SK-N-SH treated with all-trans-retinoic acid at 6 μM for 48 hours (cell line): ENCODE measurements at regions not wholly inside any gene's neighbourhood (a gene's known extent, or its start where the extent isn't known, plus 50 kb on each side); places are given as distances from the start of the nearest gene placed in this dataset.
"Not testable (repeated sequence)": the region's sequence is repeated elsewhere in the genome, so short reads cannot be mapped to it uniquely, and the experiment has no call there.

Experiments used
- ATAC-seq: fragments of 200-7000 bp; cut with Tn5 transposase; 3 replicates; pipeline ENCODE4 v1.9.1; 2020; ENCODE audit warnings: mild to moderate bottlenecking, moderate library complexity
- ARNTL ChIP-seq: fragments of 450-650 bp; formaldehyde crosslinking; IDR thresholded peaks from 2 replicates; pipeline ENCODE4 v1.5.0; 2020; ENCODE audit warnings: low read depth, mild to moderate bottlenecking, moderate library complexity, borderline replicate concordance
- BACH2 ChIP-seq: fragments of 250-450 bp; sonication (Bioruptor Pico); IDR thresholded peaks from 2 replicates; pipeline ENCODE4 v1.9.0; 2021; ENCODE audit warnings: mild to moderate bottlenecking, borderline replicate concordance
- CSDC2 ChIP-seq: fragments of 250-450 bp; sonication (Bioruptor Pico); IDR thresholded peaks from 2 replicates; pipeline ENCODE4 v1.5.0; 2020; ENCODE audit warnings: mild to moderate bottlenecking, moderate library complexity
- ESRRG ChIP-seq: fragments of 250-450 bp; sonication (Bioruptor Pico); IDR thresholded peaks from 2 replicates; pipeline ENCODE4 v1.6.1; 2021; ENCODE audit warnings: mild to moderate bottlenecking
- ISL1 ChIP-seq: fragments of 250-450 bp; sonication (Bioruptor Pico); IDR thresholded peaks from 2 replicates; pipeline ENCODE4 v2.1.2; 2022; ENCODE audit warnings: mild to moderate bottlenecking, moderate library complexity
- OSR1 ChIP-seq: fragments of 250-450 bp; sonication (Bioruptor Pico); IDR thresholded peaks from 2 replicates; pipeline ENCODE4 v1.8.0; 2022; ENCODE audit warnings: moderate library complexity, mild to moderate bottlenecking, inconsistent platforms
- PPARA ChIP-seq: fragments of 250-450 bp; sonication (Bioruptor Pico); IDR thresholded peaks from 2 replicates; pipeline ENCODE4 v1.5.0; 2020; ENCODE audit warnings: mild to moderate bottlenecking, borderline replicate concordance
- RARB ChIP-seq: fragments of 250-450 bp; sonication (Bioruptor Pico); IDR thresholded peaks from 2 replicates; pipeline ENCODE4 v1.8.0; 2021; ENCODE audit warnings: mild to moderate bottlenecking, moderate library complexity
- SNAI2 ChIP-seq: fragments of 250-450 bp; sonication (Bioruptor Pico); IDR thresholded peaks from 2 replicates; pipeline ENCODE4 v1.5.0; 2020; ENCODE audit warnings: mild to moderate bottlenecking, moderate library complexity
- TCF4 ChIP-seq: fragments of 250-450 bp; sonication (Bioruptor Pico); IDR thresholded peaks from 2 replicates; pipeline ENCODE4 v1.8.0; 2021; ENCODE audit warnings: mild to moderate bottlenecking, moderate library complexity, borderline replicate concordance
- TOX ChIP-seq: fragments of 250-450 bp; sonication (Bioruptor Pico); IDR thresholded peaks from 2 replicates; pipeline ENCODE4 v1.8.0; 2021; ENCODE audit warnings: mild to moderate bottlenecking, moderate library complexity, borderline replicate concordance
- ZC3H10 ChIP-seq: fragments of 250-450 bp; sonication (Bioruptor Pico); IDR thresholded peaks from 2 replicates; pipeline ENCODE4 v1.5.1; 2021; ENCODE audit warnings: mild to moderate bottlenecking, moderate library complexity
- ZNF565 ChIP-seq: fragments of 450-650 bp; formaldehyde crosslinking; conservative IDR thresholded peaks from 2 replicates; pipeline ENCODE4 v1.5.0; 2020; ENCODE audit warnings: low read depth, mild to moderate bottlenecking, moderate library complexity
- ZNF70 ChIP-seq: fragments of 450-650 bp; formaldehyde crosslinking; IDR thresholded peaks from 2 replicates; pipeline ENCODE4 v1.5.0; 2020; ENCODE audit warnings: mild to moderate bottlenecking, moderate library complexity
- ZNF8 ChIP-seq: fragments of 450-650 bp; formaldehyde crosslinking; IDR thresholded peaks from 2 replicates; pipeline ENCODE4 v1.5.0; 2020; ENCODE audit warnings: mild to moderate bottlenecking, moderate library complexity
- TF ChIP-seq, protein P1 (sequence below): fragments of 250-450 bp; sonication (Bioruptor Pico); IDR thresholded peaks from 2 replicates; pipeline ENCODE4 v1.8.0; 2020; ENCODE audit warnings: mild to moderate bottlenecking, moderate library complexity, borderline replicate concordance
- TF ChIP-seq, protein P2 (sequence below): fragments of 250-450 bp; sonication (Bioruptor Pico); IDR thresholded peaks from 2 replicates; pipeline ENCODE4 v1.5.0; 2020; ENCODE audit warnings: mild to moderate bottlenecking, moderate library complexity
- TF ChIP-seq, protein P3 (sequence below): fragments of 250-450 bp; sonication (Bioruptor Pico); IDR thresholded peaks from 2 replicates; pipeline ENCODE4 v1.5.1; 2021; ENCODE audit warnings: mild to moderate bottlenecking, moderate library complexity
- TF ChIP-seq, protein P4 (sequence below): fragments of 250-450 bp; sonication (Bioruptor Pico); IDR thresholded peaks from 2 replicates; pipeline ENCODE4 v1.5.1; 2020; ENCODE audit warnings: low read depth, mild to moderate bottlenecking, moderate library complexity
- TF ChIP-seq, protein P5 (sequence below): fragments of 250-450 bp; sonication (Bioruptor Pico); IDR thresholded peaks from 2 replicates; pipeline ENCODE4 v1.8.0; 2021; ENCODE audit warnings: low read depth, mild to moderate bottlenecking, moderate library complexity, borderline replicate concordance

DNA sequence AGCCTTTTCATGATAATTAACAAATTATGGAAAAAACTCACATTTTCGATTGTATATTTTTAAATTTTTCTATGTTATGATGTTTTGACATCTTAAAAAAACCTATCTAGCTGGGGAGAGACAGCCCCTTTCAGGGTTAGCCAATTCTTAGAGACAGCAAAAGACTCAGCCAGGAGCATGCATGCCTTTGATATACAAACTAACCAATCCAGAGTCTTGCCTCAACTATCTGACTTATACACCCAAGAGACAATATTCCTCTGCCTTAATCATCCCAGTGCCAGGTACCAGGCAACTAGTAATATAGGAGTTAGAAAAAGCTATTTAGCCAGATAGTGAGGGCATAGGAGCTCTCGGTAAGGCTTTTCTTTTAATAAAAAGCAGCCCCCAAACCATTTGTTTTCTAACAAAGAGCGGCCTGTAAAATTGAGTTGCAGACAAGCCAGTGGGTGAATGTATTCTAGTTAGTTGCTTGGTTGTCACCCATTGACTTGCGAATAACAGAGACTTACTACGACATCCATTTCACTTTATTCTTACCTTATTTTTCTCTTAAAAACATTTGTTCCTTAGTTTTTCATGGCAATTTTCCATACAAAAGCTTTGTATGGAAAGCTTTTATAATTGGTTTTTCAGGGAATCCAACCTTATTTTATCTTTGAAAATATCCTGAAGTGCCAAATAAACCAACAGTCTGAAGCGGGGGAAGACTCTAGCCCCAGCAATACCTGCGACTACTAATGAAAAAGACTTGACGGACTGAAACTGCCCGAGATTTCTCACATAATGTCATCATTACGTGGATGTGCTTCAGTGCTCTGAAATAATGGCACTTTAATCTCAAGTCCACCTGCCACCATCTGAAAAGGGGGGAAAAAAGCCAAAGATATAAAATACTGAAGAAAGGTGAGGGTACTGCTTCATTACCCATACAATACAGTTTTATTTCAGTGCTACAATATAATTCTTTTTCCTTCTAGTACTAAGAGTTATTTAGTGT is 64.6 kb upstream of the ATP2C1 start:
- ATAC-seq: no peak
- TF ChIP-seq ZC3H10 (CRISPR knock-in tag) (no peak), ESRRG (CRISPR knock-in tag) (no peak), RARB (CRISPR knock-in tag) (no peak), BACH2 (CRISPR knock-in tag) (no peak), ISL1 (CRISPR knock-in tag) (no peak), ZNF70 (CRISPR knock-in tag) (no peak), ARNTL (CRISPR knock-in tag) (no peak), ZNF565 (CRISPR knock-in tag) (no peak), ZNF8 (CRISPR knock-in tag) (no peak), SNAI2 (CRISPR knock-in tag) (no peak), OSR1 (no peak), PPARA (CRISPR knock-in tag) (no peak), CSDC2 (CRISPR knock-in tag) (no peak), TOX (CRISPR knock-in tag) (no peak), TCF4 (CRISPR knock-in tag) (no peak)
- TF ChIP-seq, protein P1, sequence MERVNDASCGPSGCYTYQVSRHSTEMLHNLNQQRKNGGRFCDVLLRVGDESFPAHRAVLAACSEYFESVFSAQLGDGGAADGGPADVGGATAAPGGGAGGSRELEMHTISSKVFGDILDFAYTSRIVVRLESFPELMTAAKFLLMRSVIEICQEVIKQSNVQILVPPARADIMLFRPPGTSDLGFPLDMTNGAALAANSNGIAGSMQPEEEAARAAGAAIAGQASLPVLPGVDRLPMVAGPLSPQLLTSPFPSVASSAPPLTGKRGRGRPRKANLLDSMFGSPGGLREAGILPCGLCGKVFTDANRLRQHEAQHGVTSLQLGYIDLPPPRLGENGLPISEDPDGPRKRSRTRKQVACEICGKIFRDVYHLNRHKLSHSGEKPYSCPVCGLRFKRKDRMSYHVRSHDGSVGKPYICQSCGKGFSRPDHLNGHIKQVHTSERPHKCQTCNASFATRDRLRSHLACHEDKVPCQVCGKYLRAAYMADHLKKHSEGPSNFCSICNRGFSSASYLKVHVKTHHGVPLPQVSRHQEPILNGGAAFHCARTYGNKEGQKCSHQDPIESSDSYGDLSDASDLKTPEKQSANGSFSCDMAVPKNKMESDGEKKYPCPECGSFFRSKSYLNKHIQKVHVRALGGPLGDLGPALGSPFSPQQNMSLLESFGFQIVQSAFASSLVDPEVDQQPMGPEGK (CRISPR knock-in tag): no peak
- TF ChIP-seq, protein P2, sequence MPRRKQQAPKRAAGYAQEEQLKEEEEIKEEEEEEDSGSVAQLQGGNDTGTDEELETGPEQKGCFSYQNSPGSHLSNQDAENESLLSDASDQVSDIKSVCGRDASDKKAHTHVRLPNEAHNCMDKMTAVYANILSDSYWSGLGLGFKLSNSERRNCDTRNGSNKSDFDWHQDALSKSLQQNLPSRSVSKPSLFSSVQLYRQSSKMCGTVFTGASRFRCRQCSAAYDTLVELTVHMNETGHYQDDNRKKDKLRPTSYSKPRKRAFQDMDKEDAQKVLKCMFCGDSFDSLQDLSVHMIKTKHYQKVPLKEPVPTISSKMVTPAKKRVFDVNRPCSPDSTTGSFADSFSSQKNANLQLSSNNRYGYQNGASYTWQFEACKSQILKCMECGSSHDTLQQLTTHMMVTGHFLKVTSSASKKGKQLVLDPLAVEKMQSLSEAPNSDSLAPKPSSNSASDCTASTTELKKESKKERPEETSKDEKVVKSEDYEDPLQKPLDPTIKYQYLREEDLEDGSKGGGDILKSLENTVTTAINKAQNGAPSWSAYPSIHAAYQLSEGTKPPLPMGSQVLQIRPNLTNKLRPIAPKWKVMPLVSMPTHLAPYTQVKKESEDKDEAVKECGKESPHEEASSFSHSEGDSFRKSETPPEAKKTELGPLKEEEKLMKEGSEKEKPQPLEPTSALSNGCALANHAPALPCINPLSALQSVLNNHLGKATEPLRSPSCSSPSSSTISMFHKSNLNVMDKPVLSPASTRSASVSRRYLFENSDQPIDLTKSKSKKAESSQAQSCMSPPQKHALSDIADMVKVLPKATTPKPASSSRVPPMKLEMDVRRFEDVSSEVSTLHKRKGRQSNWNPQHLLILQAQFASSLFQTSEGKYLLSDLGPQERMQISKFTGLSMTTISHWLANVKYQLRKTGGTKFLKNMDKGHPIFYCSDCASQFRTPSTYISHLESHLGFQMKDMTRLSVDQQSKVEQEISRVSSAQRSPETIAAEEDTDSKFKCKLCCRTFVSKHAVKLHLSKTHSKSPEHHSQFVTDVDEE (CRISPR knock-in tag): no peak
- TF ChIP-seq, protein P3, sequence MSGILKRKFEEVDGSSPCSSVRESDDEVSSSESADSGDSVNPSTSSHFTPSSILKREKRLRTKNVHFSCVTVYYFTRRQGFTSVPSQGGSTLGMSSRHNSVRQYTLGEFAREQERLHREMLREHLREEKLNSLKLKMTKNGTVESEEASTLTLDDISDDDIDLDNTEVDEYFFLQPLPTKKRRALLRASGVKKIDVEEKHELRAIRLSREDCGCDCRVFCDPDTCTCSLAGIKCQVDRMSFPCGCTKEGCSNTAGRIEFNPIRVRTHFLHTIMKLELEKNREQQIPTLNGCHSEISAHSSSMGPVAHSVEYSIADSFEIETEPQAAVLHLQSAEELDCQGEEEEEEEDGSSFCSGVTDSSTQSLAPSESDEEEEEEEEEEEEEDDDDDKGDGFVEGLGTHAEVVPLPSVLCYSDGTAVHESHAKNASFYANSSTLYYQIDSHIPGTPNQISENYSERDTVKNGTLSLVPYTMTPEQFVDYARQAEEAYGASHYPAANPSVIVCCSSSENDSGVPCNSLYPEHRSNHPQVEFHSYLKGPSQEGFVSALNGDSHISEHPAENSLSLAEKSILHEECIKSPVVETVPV (CRISPR knock-in tag): no peak
- TF ChIP-seq, protein P4, sequence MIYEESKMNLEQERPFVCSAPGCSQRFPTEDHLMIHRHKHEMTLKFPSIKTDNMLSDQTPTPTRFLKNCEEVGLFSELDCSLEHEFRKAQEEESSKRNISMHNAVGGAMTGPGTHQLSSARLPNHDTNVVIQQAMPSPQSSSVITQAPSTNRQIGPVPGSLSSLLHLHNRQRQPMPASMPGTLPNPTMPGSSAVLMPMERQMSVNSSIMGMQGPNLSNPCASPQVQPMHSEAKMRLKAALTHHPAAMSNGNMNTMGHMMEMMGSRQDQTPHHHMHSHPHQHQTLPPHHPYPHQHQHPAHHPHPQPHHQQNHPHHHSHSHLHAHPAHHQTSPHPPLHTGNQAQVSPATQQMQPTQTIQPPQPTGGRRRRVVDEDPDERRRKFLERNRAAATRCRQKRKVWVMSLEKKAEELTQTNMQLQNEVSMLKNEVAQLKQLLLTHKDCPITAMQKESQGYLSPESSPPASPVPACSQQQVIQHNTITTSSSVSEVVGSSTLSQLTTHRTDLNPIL (CRISPR knock-in tag): no peak
- TF ChIP-seq, protein P5, sequence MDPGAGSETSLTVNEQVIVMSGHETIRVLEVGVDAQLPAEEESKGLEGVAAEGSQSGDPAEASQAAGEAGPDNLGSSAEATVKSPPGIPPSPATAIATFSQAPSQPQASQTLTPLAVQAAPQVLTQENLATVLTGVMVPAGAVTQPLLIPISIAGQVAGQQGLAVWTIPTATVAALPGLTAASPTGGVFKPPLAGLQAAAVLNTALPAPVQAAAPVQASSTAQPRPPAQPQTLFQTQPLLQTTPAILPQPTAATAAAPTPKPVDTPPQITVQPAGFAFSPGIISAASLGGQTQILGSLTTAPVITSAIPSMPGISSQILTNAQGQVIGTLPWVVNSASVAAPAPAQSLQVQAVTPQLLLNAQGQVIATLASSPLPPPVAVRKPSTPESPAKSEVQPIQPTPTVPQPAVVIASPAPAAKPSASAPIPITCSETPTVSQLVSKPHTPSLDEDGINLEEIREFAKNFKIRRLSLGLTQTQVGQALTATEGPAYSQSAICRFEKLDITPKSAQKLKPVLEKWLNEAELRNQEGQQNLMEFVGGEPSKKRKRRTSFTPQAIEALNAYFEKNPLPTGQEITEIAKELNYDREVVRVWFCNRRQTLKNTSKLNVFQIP (CRISPR knock-in tag): no peak

DNA sequence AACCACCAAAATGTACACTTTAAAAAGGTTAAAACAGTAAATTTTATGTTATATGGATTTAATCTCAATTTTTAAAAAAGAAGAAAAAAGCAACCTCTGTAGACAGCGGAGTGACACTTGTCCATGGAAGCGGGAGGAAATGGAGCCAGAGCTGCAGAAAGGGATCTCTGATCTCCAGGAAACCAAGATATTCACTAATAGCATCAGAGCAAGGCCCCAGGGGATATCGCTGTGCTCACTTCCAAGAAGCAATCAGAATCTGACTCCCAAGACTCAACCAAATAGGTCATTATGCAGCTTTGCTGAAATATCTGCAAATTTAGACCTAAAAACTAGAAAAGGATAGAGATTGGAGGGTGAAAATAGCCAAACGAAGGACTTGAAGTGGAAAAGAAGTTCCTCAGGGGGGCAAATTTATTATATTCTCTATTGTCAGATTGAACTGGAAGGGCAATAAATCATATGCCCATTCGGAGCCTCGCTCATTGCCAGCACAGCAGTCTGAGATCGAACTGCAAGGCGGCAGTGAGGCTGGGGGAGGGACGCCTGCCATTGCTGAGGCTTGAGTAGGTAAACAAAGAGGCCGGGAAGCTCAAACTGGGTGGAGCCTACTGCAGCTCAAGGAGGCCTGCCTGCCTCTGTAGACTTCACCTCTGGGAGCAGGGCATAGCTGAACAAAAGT is 62.0 kb upstream of the ATP2C1 start:
- ATAC-seq: no peak
- no peak for TF ChIP-seq SNAI2 (CRISPR knock-in tag)
- TF ChIP-seq, protein P1 (CRISPR knock-in tag): no peak
- TF ChIP-seq, protein P2 (CRISPR knock-in tag): no peak
- no peak for TF ChIP-seq ISL1 (CRISPR knock-in tag)

DNA sequence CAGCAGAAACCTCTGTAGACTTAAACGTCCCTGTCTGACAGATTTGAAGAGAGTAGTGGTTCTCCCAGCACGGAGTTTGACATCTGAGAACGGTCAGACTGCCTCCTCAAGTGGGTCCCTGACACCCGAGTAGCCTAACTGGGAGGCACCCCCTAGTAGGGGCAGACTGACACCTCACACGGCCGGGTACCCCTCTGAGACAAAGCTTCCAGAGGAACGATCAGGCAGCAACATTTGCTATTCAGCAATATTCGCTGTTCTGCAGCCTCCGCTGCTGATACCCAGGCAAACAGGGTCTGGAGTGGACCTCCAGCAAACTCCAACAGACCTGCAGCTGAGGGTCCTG is 61.5 kb upstream of the ATP2C1 start:
- ATAC-seq: not testable (repeated sequence)
